PC-9 (cell line): ENCODE measurements at regions not wholly inside any gene's neighbourhood (a gene's known extent, or its start where the extent isn't known, plus 50 kb on each side); places are given as distances from the start of the nearest gene placed in this dataset.

Experiments used
- BruUV-seq: library from RNA; stranded (reverse); fragments of 400-500 nt; replicated peaks from 2 replicates; lab custom pipeline; 2021; lab: Mats Ljungman, UMichigan
- CTCF ChIA-PET: fragments of 300-600 bp; sonication (Branson Sonifier 250); formaldehyde crosslinking; loops from one replicate; lab custom pipeline; 2022; ENCODE audit warnings: antibody characterized with exemption; lab: Charles Lee
- POLR2A ChIA-PET: fragments of 300-600 bp; sonication (Branson Sonifier 250); formaldehyde crosslinking; loops from one replicate; lab custom pipeline; 2022; ENCODE audit warnings: antibody characterized with exemption; ENCODE audit not compliant: unreplicated experiment; lab: Charles Lee
- DNase-seq, 2 experiments: peaks; one replicate each; pipeline versions ENCODE4 v3.0.0 to v3.0.0-alpha.2; 2015 to 2022; ENCODE audit warnings: mixed read lengths in 1 of 2
- H2AFZ ChIP-seq: fragments of 200-600 bp; sonication (generic); 2 replicates; pipeline ENCODE4 v1.8.1; 2017; ENCODE audit warnings: antibody characterized with exemption
- H3F3A ChIP-seq: fragments of 200-600 bp; sonication (generic); 2 replicates; pipeline ENCODE4 v1.8.1; 2017; ENCODE audit warnings: antibody characterized with exemption, mild to moderate bottlenecking, low read depth; ENCODE audit not compliant: insufficient read depth
- H3K27ac ChIP-seq: fragments of 200-600 bp; sonication (generic); 2 replicates; pipeline ENCODE4 v1.6.1; 2016; ENCODE audit warnings: mixed run types
- H3K27me3 ChIP-seq: fragments of 200-600 bp; sonication (generic); 2 replicates; pipeline ENCODE4 v1.6.1; 2016; ENCODE audit warnings: low read depth, mixed run types; ENCODE audit not compliant: insufficient read depth
- H3K36me3 ChIP-seq: fragments of 200-600 bp; sonication (generic); 2 replicates; pipeline ENCODE4 v1.6.1; 2016; ENCODE audit warnings: low read depth, mixed run types
- H3K4me1 ChIP-seq: fragments of 200-600 bp; sonication (generic); replicated peaks from 2 replicates; pipeline ENCODE4 v1.6.1; 2016; ENCODE audit warnings: mixed run types; ENCODE audit not compliant: insufficient read depth
- H3K4me2 ChIP-seq: fragments of 200-600 bp; sonication (generic); 2 replicates; pipeline ENCODE4 v1.6.1; 2017; ENCODE audit warnings: mixed run types
- H3K4me3 ChIP-seq: fragments of 200-600 bp; sonication (generic); 2 replicates; pipeline ENCODE4 v1.6.1; 2016; ENCODE audit warnings: mixed run types
- H3K79me2 ChIP-seq: fragments of 200-600 bp; sonication (generic); 2 replicates; pipeline ENCODE4 v1.6.1; 2017; ENCODE audit warnings: low read depth, mixed run types
- H3K9me2 ChIP-seq: fragments of 200-600 bp; sonication (generic); 2 replicates; pipeline ENCODE4 v1.8.1; 2017; ENCODE audit warnings: mild to moderate bottlenecking; ENCODE audit not compliant: insufficient read depth
- H3K9me3 ChIP-seq: fragments of 200-600 bp; sonication (generic); 2 replicates; pipeline ENCODE4 v1.8.1; 2016; ENCODE audit warnings: low read depth; ENCODE audit not compliant: insufficient read depth
- H4K20me1 ChIP-seq: fragments of 200-600 bp; sonication (generic); 2 replicates; pipeline ENCODE4 v1.8.1; 2017; ENCODE audit not compliant: insufficient read depth
- CTCF ChIP-seq: fragments of 200-600 bp; sonication (generic); conservative IDR thresholded peaks from 2 replicates; pipeline ENCODE4 v1.6.1; 2017; ENCODE audit warnings: mixed run types, antibody characterized with exemption, mild to moderate bottlenecking, moderate library complexity
- EZH2 ChIP-seq: fragments of 200-600 bp; sonication (generic); IDR thresholded peaks from 2 replicates; pipeline ENCODE4 v1.8.0; 2017; ENCODE audit warnings: antibody characterized with exemption, low read depth
- intact Hi-C: fragments of 100-400 bp; cut with micrococcal nuclease; formaldehyde crosslinking; loops from one replicate; pipeline ENCODE4 v1.10.0; 2022; ENCODE audit not compliant: unreplicated experiment

DNA sequence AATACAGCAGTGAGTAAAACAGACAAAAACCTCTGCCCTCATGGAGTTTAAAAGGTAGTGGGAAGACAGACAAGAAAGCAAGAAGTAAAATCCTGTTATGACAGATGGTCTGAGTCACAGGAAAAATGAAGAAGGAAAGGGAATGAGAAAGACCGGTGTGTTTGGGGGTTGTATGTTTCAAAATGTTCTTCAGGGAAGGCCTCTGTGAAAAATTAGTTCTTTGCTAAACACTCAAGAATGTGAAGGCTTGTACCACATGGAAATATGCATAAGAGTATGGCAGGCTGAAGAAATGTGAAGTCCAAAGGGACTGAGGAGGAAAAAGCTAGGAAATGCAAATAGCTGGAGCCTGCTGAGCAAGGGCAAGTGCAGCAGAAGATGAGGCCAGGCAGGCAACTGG is 315.9 kb upstream of the SEMA3A start:
- CTCF ChIA-PET, result no interaction called here
- no peaks in the 10 kb centered on the region for H3K4me1 ChIP-seq
- TF ChIP-seq CTCF, result no peak
- no peak for TF ChIP-seq EZH2
- no peaks in the 10 kb centered on the region for H3K9me2 ChIP-seq
- H3K79me2 ChIP-seq, result no peaks in the 10 kb centered on the region
- DNase-seq, result no peak
- no peaks in the 10 kb centered on the region for H3K9me3 ChIP-seq
- no peak overlapping the region for H3K27ac ChIP-seq
- BruUV-seq, result no TSS peak
- POLR2A ChIA-PET, result no interaction called here
- no peak overlapping the region for H2AFZ ChIP-seq
- intact Hi-C loops, result no loop called here
- no peaks in the 10 kb centered on the region for H3K27me3 ChIP-seq
- H3K36me3 ChIP-seq, result no peaks in the 10 kb centered on the region
- no peaks in the 10 kb centered on the region for H3F3A ChIP-seq
- H3K4me3 ChIP-seq, result no peak overlapping the region
- no peak overlapping the region for H3K4me2 ChIP-seq
- H4K20me1 ChIP-seq, result no peaks in the 10 kb centered on the region

DNA sequence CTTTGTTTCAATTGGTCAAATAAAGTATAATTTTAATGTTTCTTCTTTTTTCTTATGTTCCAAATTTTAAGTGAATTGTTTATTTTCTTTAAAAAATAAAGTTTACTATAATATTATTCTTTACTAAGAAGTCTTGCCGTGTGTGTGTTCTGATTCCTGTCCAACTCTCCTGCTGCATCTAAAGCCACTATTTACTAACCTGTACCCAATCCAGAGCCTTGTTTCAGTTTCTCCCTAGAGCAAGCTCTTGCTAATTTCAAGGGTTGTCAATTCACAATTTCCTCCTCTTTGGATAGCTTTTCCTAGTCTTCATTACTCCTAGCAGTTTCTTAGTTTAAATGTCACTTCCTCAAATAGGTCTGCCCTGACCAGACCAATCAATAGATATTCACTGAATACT is 314.9 kb upstream of the SEMA3A start:
- no peaks in the 10 kb centered on the region for H3K4me1 ChIP-seq
- H3K79me2 ChIP-seq, result no peaks in the 10 kb centered on the region
- TF ChIP-seq CTCF (no peak), EZH2 (no peak)
- no peak overlapping the region for H2AFZ ChIP-seq
- H3K27me3 ChIP-seq, result no peaks in the 10 kb centered on the region
- BruUV-seq, result no TSS peak
- CTCF ChIA-PET, result no interaction called here
- no peaks in the 10 kb centered on the region for H3K9me3 ChIP-seq
- H3K4me2 ChIP-seq, result no peak overlapping the region
- no peaks in the 10 kb centered on the region for H4K20me1 ChIP-seq
- no peak overlapping the region for H3K4me3 ChIP-seq
- no peaks in the 10 kb centered on the region for H3K9me2 ChIP-seq
- no peaks in the 10 kb centered on the region for H3K36me3 ChIP-seq
- intact Hi-C loops, result no loop called here
- DNase-seq, result no peak
- H3F3A ChIP-seq, result no peaks in the 10 kb centered on the region
- no peak overlapping the region for H3K27ac ChIP-seq
- POLR2A ChIA-PET, result no interaction called here

DNA sequence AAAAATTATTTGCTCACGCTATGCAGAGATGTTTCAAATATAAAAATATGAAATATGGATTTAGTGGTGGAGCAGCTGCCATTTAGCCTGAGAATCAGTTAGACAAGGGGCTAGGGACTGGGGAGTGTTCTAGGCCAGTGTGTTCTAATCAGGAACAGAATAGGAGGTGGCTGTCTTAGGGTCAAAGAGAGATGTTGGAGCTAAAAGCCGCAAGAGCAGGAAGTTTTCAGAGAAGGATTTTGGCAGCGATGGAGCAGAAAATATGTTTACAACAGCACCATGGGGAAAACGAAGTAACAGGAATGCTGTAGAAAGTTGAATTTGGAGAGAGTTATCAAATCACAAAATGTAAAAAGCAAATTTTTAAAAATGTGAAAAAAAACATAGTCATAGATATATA is 314.0 kb upstream of the SEMA3A start:
- H2AFZ ChIP-seq, result no peak overlapping the region
- no peak overlapping the region for H3K4me3 ChIP-seq
- H3K27ac ChIP-seq, result no peak overlapping the region
- BruUV-seq, result no TSS peak
- H3K4me2 ChIP-seq, result no peak overlapping the region
- H3K4me1 ChIP-seq, result no peaks in the 10 kb centered on the region
- no peaks in the 10 kb centered on the region for H3K36me3 ChIP-seq
- H3K9me2 ChIP-seq, result no peaks in the 10 kb centered on the region
- no peaks in the 10 kb centered on the region for H3K79me2 ChIP-seq
- no peak for TF ChIP-seq EZH2
- TF ChIP-seq CTCF, result no peak
- ChIA-PET POLR2A (no interaction called here), CTCF (no interaction called here)
- no peaks in the 10 kb centered on the region for H3K9me3 ChIP-seq
- DNase-seq, result no peak
- no peaks in the 10 kb centered on the region for H3F3A ChIP-seq
- no peaks in the 10 kb centered on the region for H4K20me1 ChIP-seq
- intact Hi-C loops, result no loop called here
- H3K27me3 ChIP-seq, result no peaks in the 10 kb centered on the region
